SK-N-SH (cell line): ENCODE measurements at regions not wholly inside any gene's neighbourhood (a gene's known extent, or its start where the extent isn't known, plus 50 kb on each side); places are given as distances from the start of the nearest gene placed in this dataset.
"Not testable (repeated sequence)": the region's sequence is repeated elsewhere in the genome, so short reads cannot be mapped to it uniquely, and the experiment has no call there.

Source experiments
- CTCF ChIA-PET: fragments of 300-600, 350-600 bp; formaldehyde crosslinking; extraction: SDS; loops from one replicate; lab custom pipeline; 2021; lab: Yijun Ruan, JAX
- POLR2A ChIA-PET: fragments of 350-600 bp; sonication (Branson Sonifier 250); formaldehyde crosslinking; extraction: SDS; loops from one replicate; lab custom pipeline; 2020; ENCODE audit warnings: antibody characterized with exemption, inconsistent platforms; lab: Yijun Ruan, JAX
- DNase-seq: peaks from one replicate; pipeline ENCODE4 v3.0.0; 2012
- H2AFZ ChIP-seq: fragments of 200-600 bp; sonication (generic); 2 replicates; pipeline ENCODE4 v1.8.1; 2016; ENCODE audit warnings: antibody characterized with exemption, mild to moderate bottlenecking, low read depth
- H3F3A ChIP-seq: fragments of 200-600 bp; sonication (generic); replicated peaks from 2 replicates; pipeline ENCODE3; 2016; ENCODE audit warnings: antibody characterized with exemption, mild to moderate bottlenecking; ENCODE audit not compliant: insufficient read depth
- H3K27ac ChIP-seq, 2 experiments: fragments of 200-500 bp in 1 of 2; fragments of 200-600 bp in 1 of 2; sonication (Bioruptor generic) in 1 of 2; sonication (generic), shearing (Covaris generic) in 1 of 2; 2 replicates each; pipeline versions ENCODE4 v1.5.1 to v1.6.1; 2014 to 2016; ENCODE audit warnings: low read depth in 2 of 2, inconsistent platforms in 1 of 2, low read length in 1 of 2, mild to moderate bottlenecking in 1 of 2, mixed read lengths in 1 of 2
- H3K27me3 ChIP-seq: fragments of 200-600 bp; sonication (generic), shearing (Covaris generic); 2 replicates; pipeline ENCODE4 v1.6.1; 2016; ENCODE audit warnings: mixed run types; ENCODE audit not compliant: insufficient read depth
- H3K36me3 ChIP-seq, 2 experiments: fragments of 200-500 bp in 1 of 2; fragments of 200-600 bp in 1 of 2; sonication (Bioruptor generic) in 1 of 2; sonication (generic) in 1 of 2; replicated peaks in 1 of 2; 2 replicates each; pipeline versions ENCODE3 to v1.5.1; 2014 to 2016; ENCODE audit warnings: low read length in 1 of 2, mild to moderate bottlenecking in 1 of 2; ENCODE audit not compliant: insufficient read depth in 2 of 2, control insufficient read depth in 1 of 2
- H3K4me1 ChIP-seq, 2 experiments: fragments of 200-500 bp in 1 of 2; fragments of 200-600 bp in 1 of 2; sonication (Bioruptor generic) in 1 of 2; sonication (generic), shearing (Covaris generic) in 1 of 2; 2 replicates each; pipeline versions ENCODE4 v1.5.1 to v1.6.1; 2014 to 2016; ENCODE audit warnings: low read depth in 1 of 2, low read length in 1 of 2, mixed run types in 1 of 2; ENCODE audit not compliant: insufficient read depth in 2 of 2, control insufficient read depth in 1 of 2
- H3K4me2 ChIP-seq: fragments of 200-600 bp; sonication (generic), shearing (Covaris generic); 2 replicates; pipeline ENCODE4 v1.6.1; 2017; ENCODE audit warnings: mixed run types
- H3K4me3 ChIP-seq, 2 experiments: fragments of 200-500 bp in 1 of 2; fragments of 200-600 bp in 1 of 2; sonication (Bioruptor generic) in 1 of 2; sonication (generic), shearing (Covaris generic) in 1 of 2; 2 replicates each; pipeline versions ENCODE4 v1.5.1 to v1.8.1; 2014 to 2016; ENCODE audit warnings: low read depth in 2 of 2, inconsistent platforms in 1 of 2, low read length in 1 of 2, mild to moderate bottlenecking in 1 of 2, mixed read lengths in 1 of 2, moderate library complexity in 1 of 2
- H3K79me2 ChIP-seq: fragments of 200-600 bp; sonication (generic); 2 replicates; pipeline ENCODE4 v1.8.1; 2017; ENCODE audit warnings: mild to moderate bottlenecking; ENCODE audit not compliant: insufficient read depth
- H3K9ac ChIP-seq: fragments of 200-600 bp; sonication (generic); 2 replicates; pipeline ENCODE4 v1.6.1; 2017; ENCODE audit warnings: mixed run types
- H3K9me2 ChIP-seq: fragments of 200-600 bp; sonication (generic); 2 replicates; pipeline ENCODE4 v1.6.1; 2017; ENCODE audit warnings: mixed run types
- H3K9me3 ChIP-seq: fragments of 200-600 bp; sonication (generic); 2 replicates; pipeline ENCODE4 v1.6.1; 2017; ENCODE audit warnings: mixed run types, mild to moderate bottlenecking, moderate library complexity
- H4K20me1 ChIP-seq: fragments of 200-600 bp; sonication (generic); 2 replicates; pipeline ENCODE4 v1.6.1; 2017; ENCODE audit warnings: mild to moderate bottlenecking, mixed run types; ENCODE audit not compliant: insufficient read depth
- CTCF ChIP-seq: fragments of 200-600 bp; sonication (generic); IDR thresholded peaks from 2 replicates; pipeline ENCODE4 v1.6.1; 2017; ENCODE audit warnings: antibody characterized with exemption, mild to moderate bottlenecking, moderate library complexity
- FOXM1 ChIP-seq: IDR thresholded peaks from 2 replicates; pipeline ENCODE4 v1.4.0; 2012; ENCODE audit warnings: low read depth, mild to moderate bottlenecking
- RXRA ChIP-seq: IDR thresholded peaks from 2 replicates; pipeline ENCODE4 v1.4.0; 2012; ENCODE audit warnings: low read depth, mild to moderate bottlenecking, borderline replicate concordance
- SIN3A ChIP-seq: IDR thresholded peaks from 2 replicates; pipeline ENCODE4 v1.6.1; 2012; ENCODE audit warnings: low read depth, mild to moderate bottlenecking, low read length, moderate library complexity, borderline replicate concordance
- TEAD4 ChIP-seq: IDR thresholded peaks from 2 replicates; pipeline ENCODE4 v1.4.0; 2012; ENCODE audit warnings: mild to moderate bottlenecking, borderline replicate concordance; ENCODE audit not compliant: insufficient read depth
- USF1 ChIP-seq: IDR thresholded peaks from 2 replicates; pipeline ENCODE4 v1.4.0; 2012; ENCODE audit warnings: low read depth, borderline replicate concordance
- YY1 ChIP-seq: IDR thresholded peaks from 2 replicates; pipeline ENCODE4 v1.4.0; 2012; ENCODE audit warnings: low read depth, mild to moderate bottlenecking
- WGBS: methylation state at CpG from one replicate; pipeline ENCODE4 v1.1.6; 2017; ENCODE audit warnings: low lambda C conversion rate; 5-methylcytosine and 5-hydroxymethylcytosine counted together

GRCh38 chr10:8283986-8284385 is 229.5 kb downstream of the GATA3 start (continued):
- no peak for TF ChIP-seq CTCF

- H3K9me3 ChIP-seq, H3K27ac ChIP-seq, H2AFZ ChIP-seq, H3K79me2 ChIP-seq, H4K20me1 ChIP-seq, H3F3A ChIP-seq, H3K27me3 ChIP-seq, H3K4me3 ChIP-seq, H3K4me1 ChIP-seq, POLR2A ChIA-PET, H3K9ac ChIP-seq, H3K9me2 ChIP-seq, H3K4me2 ChIP-seq, DNase-seq, CTCF ChIA-PET, H3K36me3 ChIP-seq: not testable (repeated sequence)
- WGBS = 65% methylated on average over 4 of the region's 4 CpGs
Observed at GRCh38 chr10:8285970-8286369, 231.5 kb downstream of the GATA3 start.

- H3F3A ChIP-seq = no peaks in the 10 kb centered on the region
- no peak overlapping the region for H3K4me3 ChIP-seq
- no peaks in the 10 kb centered on the region; a peak in 1 of 4 replicates for H3K4me1 ChIP-seq
- no peak overlapping the region for H3K27ac ChIP-seq
- H3K27me3 ChIP-seq = no peaks in the 10 kb centered on the region
- ChIA-PET CTCF (no interaction called here), POLR2A (no interaction called here)
- no peak overlapping the region for H2AFZ ChIP-seq
- DNase-seq = no peak
- no peaks in the 10 kb centered on the region for H4K20me1 ChIP-seq
- no peaks in the 10 kb centered on the region for H3K9me2 ChIP-seq
- WGBS = 67% methylated on average over 9 of the region's 9 CpGs
- TF ChIP-seq TEAD4 (no peak), USF1 (no peak), FOXM1 (no peak), YY1 (no peak), SIN3A (no peak), RXRA (no peak)
- H3K36me3 ChIP-seq = no peaks in the 10 kb centered on the region
- H3K9ac ChIP-seq = no peak overlapping the region
- no peaks in the 10 kb centered on the region for H3K79me2 ChIP-seq
- H3K4me2 ChIP-seq = no peak overlapping the region
- H3K9me3 ChIP-seq = no peaks in the 10 kb centered on the region
Observed at GRCh38 chr10:8288600-8288999, 234.1 kb downstream of the GATA3 start.
